T-helper 1 cell treated with Interleukin-12 subunit alpha and Interleukin-12 subunit beta and Interleukin-4 antibody, amounts not matched to agents 30 μg/mL and 1 μg/mL, for 36 hours (primary cell): ENCODE measurements at regions not wholly inside any gene's neighbourhood (a gene's known extent, or its start where the extent isn't known, plus 50 kb on each side); places are given as distances from the start of the nearest gene placed in this dataset.
"Not testable (repeated sequence)": the region's sequence is repeated elsewhere in the genome, so short reads cannot be mapped to it uniquely, and the experiment has no call there.

Source experiments
- H3K27ac Mint-ChIP-seq: one replicate; pipeline ENCODE4 v1.8.0; 2021; ENCODE audit warnings: mild to moderate bottlenecking, mixed read lengths
- H3K27me3 Mint-ChIP-seq: one replicate; pipeline ENCODE4 v1.8.0; 2021; ENCODE audit warnings: low read depth, mixed read lengths
- H3K36me3 Mint-ChIP-seq: one replicate; pipeline ENCODE4 v1.8.0; 2021; ENCODE audit warnings: low read depth, mixed read lengths
- H3K4me1 Mint-ChIP-seq: one replicate; pipeline ENCODE4 v1.8.0; 2021; ENCODE audit warnings: low read depth, mixed read lengths
- H3K4me3 Mint-ChIP-seq: one replicate; pipeline ENCODE4 v1.8.0; 2021; ENCODE audit warnings: mild to moderate bottlenecking, moderate library complexity, mixed read lengths
- H3K9me3 Mint-ChIP-seq: one replicate; pipeline ENCODE4 v1.8.0; 2021; ENCODE audit warnings: mixed read lengths

DNA sequence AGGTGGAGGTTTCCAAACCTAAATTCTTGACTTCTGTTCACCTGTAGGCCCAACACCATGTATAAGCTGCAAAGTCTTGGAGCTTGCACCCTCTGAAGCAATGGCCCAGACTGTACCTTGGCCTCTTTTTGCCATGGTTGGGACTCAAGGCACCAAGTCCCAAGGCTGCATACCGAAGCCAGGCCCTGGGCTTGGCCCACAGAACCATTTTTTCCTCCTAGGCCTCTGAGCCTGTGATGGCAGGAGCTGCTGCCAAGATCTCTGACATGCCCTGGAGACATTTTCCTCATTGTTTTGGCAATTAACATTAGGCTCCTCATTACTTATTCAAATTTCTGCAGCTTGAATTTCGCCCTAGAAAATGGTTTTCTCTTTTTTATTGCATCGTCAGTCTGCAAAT lies 297.9 kb downstream of the OXSM start:
- Mint-ChIP-seq H3K36me3 (no peaks in the 10 kb centered on the region), H3K27ac (no peak overlapping the region), H3K4me3 (no peak overlapping the region), H3K4me1 (no peaks in the 10 kb centered on the region), H3K27me3 (no peaks in the 10 kb centered on the region), H3K9me3 (peaks cover 31% of the 10 kb centered on the region)

DNA sequence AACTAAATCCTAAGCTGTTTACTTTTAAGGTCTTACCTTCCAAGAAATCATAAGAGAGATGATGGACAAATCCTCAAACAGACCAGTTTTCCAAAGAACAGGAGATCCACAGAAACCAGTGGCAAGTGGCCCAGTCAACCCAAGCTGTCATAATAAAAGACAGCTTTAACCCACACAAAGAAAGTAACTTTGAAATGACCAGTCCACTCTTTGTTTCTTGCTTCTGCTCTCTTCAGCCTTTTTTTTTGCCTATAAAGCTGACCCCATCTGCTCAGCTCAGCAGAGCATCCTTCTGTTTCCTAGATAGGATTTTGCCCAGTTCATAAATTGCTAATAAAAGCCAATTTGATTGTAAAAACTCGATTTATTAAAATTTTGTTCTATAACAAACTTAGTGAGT lies 299.4 kb downstream of the OXSM start:
- Mint-ChIP-seq H3K9me3 (peaks cover 34% of the 10 kb centered on the region), H3K4me3 (no peak overlapping the region), H3K36me3 (no peaks in the 10 kb centered on the region), H3K27ac (no peak overlapping the region), H3K4me1 (no peaks in the 10 kb centered on the region), H3K27me3 (no peaks in the 10 kb centered on the region)

DNA sequence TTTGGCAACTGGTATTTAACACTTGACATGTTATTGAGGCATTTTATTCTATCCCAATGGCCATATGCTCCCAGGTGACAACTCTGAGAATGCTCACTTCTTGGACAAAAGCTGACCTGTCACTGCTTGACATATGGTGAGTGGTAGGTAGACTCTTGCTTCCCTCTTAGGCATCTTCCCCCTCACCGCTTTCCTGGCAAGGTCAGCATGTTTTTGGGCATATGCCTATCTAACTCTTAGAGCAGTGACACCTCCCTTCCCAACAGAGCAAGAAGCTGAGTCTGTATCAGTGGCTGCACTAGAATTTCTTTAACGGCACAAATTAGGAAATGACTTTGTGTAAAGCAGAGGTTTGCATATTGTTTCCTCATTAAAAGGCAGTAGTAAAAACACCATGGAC lies 300.7 kb downstream of the OXSM start:
- Mint-ChIP-seq H3K4me1 (no peaks in the 10 kb centered on the region), H3K27me3 (no peaks in the 10 kb centered on the region), H3K9me3 (peaks cover 41% of the 10 kb centered on the region), H3K27ac (no peak overlapping the region), H3K4me3 (no peak overlapping the region), H3K36me3 (no peaks in the 10 kb centered on the region)

DNA sequence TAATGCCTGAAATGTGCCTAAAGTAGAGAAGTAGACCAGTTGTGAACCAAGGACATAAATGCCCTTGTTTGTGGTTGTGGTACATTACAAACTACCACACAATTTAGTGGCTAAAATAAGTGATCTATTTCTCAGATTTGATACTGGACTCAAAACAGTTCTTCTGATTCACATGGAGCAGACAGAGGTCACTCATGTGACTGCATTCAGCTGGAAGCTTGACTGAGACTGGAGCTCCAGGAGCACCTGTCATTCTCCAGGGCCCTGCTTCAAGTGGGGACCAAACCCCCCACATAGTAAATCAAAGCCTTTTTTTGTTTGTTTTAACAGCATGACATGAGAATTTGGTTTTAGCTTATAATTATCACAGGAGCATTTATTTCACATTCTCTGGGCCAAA lies 301.2 kb downstream of the OXSM start:
- Mint-ChIP-seq H3K9me3 (peaks cover 44% of the 10 kb centered on the region), H3K36me3 (no peaks in the 10 kb centered on the region), H3K4me1 (no peaks in the 10 kb centered on the region), H3K27me3 (no peaks in the 10 kb centered on the region), H3K27ac (no peak overlapping the region), H3K4me3 (no peak overlapping the region)

DNA sequence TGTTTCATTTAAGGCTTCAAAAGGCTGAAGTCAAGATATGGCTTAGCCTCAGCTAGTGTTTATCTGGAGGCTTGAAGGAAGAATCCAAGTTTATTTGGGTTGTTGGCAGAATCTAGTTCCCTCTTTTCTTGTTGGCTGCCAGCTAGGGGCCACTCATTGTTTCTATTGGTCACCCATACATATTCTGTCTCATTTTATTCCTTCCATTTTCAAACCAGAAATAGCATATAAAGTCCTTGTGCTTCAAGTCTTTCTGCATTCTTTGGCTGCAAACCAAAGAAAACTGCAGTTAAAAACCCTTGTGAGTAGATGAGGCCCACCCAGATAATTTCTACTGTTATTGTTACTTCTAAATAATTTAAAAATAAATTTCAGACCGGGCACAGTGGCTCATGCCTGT lies 301.7 kb downstream of the OXSM start:
- Mint-ChIP-seq H3K4me3 (no peak overlapping the region), H3K9me3 (peaks cover 44% of the 10 kb centered on the region), H3K27me3 (no peaks in the 10 kb centered on the region), H3K27ac (no peak overlapping the region), H3K36me3 (no peaks in the 10 kb centered on the region), H3K4me1 (no peaks in the 10 kb centered on the region)

DNA sequence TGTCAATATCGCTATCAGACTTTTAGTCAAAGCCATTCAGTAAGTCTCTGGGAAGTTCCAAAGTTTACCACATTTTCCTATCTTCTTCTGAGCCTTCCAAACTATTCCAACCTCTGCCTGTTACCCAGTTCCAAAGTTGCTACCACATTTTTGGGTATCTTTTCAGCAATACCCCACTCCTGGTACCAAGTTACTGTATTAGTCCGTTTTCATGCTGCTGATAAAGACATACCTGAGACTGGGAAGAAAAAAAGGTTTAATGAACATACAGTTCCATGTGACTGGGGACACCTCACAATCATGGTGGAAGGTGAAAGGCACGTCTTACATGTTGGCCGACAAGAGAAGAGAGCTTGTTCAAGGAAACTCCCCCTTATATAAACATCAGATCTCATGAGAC lies 307.2 kb downstream of the OXSM start:
- not testable (repeated sequence) for H3K27ac Mint-ChIP-seq, H3K27me3 Mint-ChIP-seq, H3K36me3 Mint-ChIP-seq, H3K4me3 Mint-ChIP-seq, H3K4me1 Mint-ChIP-seq
- H3K9me3 Mint-ChIP-seq = peaks cover 37% of the 10 kb centered on the region

DNA sequence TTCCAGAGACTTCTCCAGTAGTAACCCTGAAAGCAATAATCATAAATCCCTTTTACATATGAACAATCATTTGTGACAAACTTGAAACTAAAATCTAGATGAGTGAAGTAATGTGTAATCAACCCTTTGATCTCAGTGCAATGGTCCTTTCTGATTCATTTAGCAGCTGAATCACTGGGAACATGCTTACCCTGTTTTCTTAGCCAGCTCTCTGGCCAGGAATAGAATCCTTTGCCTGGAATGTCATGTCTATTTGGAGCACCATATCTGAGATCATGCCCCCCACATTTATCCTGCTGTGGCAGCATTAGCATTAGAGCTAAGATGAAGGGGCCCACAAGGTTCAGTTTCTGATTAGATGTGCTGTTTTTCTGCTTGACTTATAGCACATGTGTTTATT lies 309.8 kb downstream of the OXSM start:
- Mint-ChIP-seq H3K27me3 (no peaks in the 10 kb centered on the region), H3K9me3 (peaks cover 32% of the 10 kb centered on the region), H3K36me3 (no peaks in the 10 kb centered on the region), H3K4me1 (no peaks in the 10 kb centered on the region), H3K27ac (no peak overlapping the region), H3K4me3 (no peak overlapping the region)

DNA sequence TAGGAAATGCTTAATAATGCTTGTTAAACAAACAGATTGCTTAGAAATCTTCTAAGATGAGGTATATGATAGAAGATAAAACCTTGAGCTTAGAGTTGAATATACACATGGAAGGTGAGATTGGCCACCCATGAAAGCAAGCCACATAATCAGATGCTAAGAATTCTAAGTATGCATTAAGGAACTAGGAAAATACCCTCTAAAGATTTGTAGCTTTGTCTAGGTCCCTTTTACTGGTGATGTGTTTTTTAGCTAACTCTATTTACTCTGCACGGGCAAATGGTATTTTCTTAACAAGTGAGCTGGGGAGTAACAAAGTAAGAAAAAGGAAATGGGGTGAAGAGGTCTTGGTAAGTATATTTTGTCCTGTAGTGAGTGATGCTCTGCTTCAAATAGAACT lies 310.3 kb downstream of the OXSM start:
- H3K4me3 Mint-ChIP-seq = no peak overlapping the region
- no peaks in the 10 kb centered on the region for H3K27me3 Mint-ChIP-seq
- H3K9me3 Mint-ChIP-seq = peaks cover 29% of the 10 kb centered on the region
- no peaks in the 10 kb centered on the region for H3K36me3 Mint-ChIP-seq
- H3K4me1 Mint-ChIP-seq = no peaks in the 10 kb centered on the region
- no peak overlapping the region for H3K27ac Mint-ChIP-seq

DNA sequence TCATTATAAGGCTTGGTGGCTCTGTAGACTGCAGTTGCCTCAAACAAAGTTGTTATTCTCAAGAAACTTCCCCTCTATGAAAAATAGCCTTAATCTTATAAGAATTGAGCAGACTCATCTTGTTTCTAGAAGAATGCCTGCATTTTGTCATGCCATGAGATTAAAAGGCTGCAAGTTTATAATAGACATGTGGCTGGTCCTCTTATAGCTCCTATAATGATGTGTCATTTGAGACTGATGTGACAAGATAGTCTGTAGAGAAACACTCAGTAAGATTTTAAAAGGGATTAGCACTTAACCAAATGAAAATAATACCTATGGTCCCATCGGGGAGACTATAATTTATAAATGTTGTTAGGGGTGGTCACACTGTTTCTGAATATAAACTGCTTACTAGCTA lies 312.5 kb downstream of the OXSM start:
- no peak overlapping the region for H3K4me3 Mint-ChIP-seq
- no peaks in the 10 kb centered on the region for H3K27me3 Mint-ChIP-seq
- peaks cover 11% of the 10 kb centered on the region for H3K9me3 Mint-ChIP-seq
- H3K36me3 Mint-ChIP-seq = no peaks in the 10 kb centered on the region
- H3K4me1 Mint-ChIP-seq = no peaks in the 10 kb centered on the region
- H3K27ac Mint-ChIP-seq = no peak overlapping the region

DNA sequence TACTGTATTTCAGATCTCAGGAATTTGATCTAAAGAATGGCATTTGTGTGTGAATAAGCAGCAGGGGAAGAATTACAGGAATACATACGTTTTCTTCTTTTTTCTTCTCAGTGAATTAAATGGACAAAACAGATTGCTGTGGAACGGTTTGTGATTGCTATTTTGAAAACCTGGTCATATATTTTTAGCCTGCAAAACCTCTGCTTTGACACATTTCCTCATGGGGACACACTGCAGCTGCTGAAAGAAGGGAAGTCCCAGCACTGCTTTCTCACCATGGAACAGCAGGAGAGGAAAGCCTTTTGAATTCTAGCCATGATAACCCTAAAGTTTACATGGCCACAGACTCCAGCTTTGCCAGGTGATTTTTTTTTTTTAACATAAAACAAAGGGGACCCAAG lies 315.0 kb downstream of the OXSM start:
- Mint-ChIP-seq H3K27me3 (no peaks in the 10 kb centered on the region), H3K27ac (no peak overlapping the region), H3K36me3 (no peaks in the 10 kb centered on the region), H3K4me1 (no peaks in the 10 kb centered on the region), H3K4me3 (no peak overlapping the region), H3K9me3 (no peaks in the 10 kb centered on the region)

DNA sequence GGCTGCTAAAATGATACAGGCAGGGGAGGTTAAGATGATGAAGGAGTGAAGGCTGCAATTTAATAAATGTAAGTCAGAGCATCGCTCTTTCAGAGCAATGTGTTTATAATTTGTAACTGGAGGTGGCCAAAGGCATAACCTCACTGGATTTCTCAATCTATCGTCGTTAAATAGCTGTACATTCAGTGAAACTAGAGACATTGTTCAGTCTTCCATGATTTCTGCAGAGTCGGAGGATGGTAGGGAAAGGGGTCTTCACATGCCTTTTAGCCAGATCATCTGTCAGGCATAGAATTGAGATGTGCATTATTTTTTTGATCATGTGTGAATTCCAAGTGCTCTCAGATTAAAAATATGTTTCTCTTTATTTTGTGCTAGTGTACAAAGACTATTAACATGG lies 315.4 kb downstream of the OXSM start:
- no peaks in the 10 kb centered on the region for H3K9me3 Mint-ChIP-seq
- no peaks in the 10 kb centered on the region for H3K36me3 Mint-ChIP-seq
- H3K27me3 Mint-ChIP-seq = no peaks in the 10 kb centered on the region
- H3K27ac Mint-ChIP-seq = no peak overlapping the region
- H3K4me3 Mint-ChIP-seq = no peak overlapping the region
- H3K4me1 Mint-ChIP-seq = no peaks in the 10 kb centered on the region

DNA sequence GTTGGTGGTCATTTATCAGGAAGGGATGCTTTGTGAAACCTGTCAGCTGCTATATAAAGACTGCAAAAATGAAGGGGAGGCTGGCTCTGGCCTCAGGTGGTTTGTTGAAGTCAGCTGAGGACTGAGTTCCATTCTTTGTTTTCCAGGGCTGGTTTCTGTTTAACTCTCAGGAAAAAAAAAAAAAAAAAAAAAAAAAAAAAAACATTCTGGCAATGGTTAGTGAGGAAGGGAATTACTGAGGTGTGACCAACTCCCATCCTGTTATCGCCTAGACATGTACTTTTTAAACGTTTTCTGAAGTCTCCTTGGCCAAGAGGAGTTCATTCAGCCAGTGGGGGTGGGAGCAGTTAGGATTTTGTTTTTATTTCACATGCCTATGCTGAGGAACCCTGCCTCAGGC lies 316.3 kb downstream of the OXSM start:
- Mint-ChIP-seq H3K36me3 (no peaks in the 10 kb centered on the region), H3K9me3 (no peaks in the 10 kb centered on the region), H3K27me3 (no peaks in the 10 kb centered on the region), H3K4me3 (no peak overlapping the region), H3K4me1 (no peaks in the 10 kb centered on the region), H3K27ac (no peak overlapping the region)

DNA sequence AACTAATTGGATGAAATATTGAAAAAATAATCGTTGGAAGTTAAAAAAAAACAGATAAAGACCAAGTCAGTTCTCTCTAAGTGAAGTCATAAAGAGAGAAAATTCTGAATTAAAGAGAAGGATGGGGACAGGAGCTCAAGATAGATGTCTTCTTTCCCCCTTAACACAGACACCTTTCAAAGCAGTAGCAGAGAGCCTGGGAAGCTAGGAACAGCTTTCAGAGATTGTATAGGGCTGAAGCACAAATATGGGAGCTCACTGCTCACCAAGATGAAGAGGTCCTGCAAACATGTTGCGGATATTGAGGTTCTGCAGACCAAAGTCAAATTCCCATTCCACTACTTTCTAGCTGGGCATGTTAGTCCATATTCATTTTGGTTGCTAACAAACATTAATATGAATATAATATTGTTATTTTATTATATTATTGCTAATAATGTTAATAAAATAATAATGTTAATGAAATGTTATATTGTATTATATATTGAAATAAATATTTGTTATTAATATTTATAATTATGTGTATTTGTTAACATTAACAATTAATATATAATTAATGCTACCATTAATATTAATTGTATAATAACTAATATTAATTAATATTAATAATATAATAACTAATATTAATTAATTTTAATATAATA lies 319.1 kb downstream of the OXSM start:
- H3K36me3 Mint-ChIP-seq = no peaks in the 10 kb centered on the region
- no peak overlapping the region for H3K4me3 Mint-ChIP-seq
- H3K27me3 Mint-ChIP-seq = no peaks in the 10 kb centered on the region
- H3K4me1 Mint-ChIP-seq = no peaks in the 10 kb centered on the region
- H3K27ac Mint-ChIP-seq = no peak overlapping the region
- H3K9me3 Mint-ChIP-seq = no peaks in the 10 kb centered on the region

DNA sequence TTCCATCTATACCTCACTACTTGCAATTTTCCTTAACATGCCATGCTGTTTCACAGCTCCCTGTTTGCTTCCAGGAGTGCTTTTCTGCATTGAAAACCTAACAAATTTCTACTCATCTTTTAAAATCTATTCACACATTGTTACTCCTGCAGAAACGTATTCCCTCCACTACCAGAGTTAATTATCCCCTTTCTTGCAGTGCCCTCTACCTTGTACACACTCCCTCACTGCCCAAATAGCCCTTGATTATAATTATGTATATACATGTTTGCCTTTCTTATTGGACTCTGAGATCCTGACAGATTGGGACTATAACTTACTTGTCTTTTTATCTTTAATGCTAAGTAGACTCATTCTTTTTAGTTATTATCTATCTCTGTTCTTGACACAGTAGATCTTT lies 325.0 kb downstream of the OXSM start:
- Mint-ChIP-seq H3K4me3 (no peak overlapping the region), H3K9me3 (peaks cover 5% of the 10 kb centered on the region), H3K36me3 (no peaks in the 10 kb centered on the region), H3K4me1 (no peaks in the 10 kb centered on the region), H3K27ac (no peak overlapping the region), H3K27me3 (no peaks in the 10 kb centered on the region)

DNA sequence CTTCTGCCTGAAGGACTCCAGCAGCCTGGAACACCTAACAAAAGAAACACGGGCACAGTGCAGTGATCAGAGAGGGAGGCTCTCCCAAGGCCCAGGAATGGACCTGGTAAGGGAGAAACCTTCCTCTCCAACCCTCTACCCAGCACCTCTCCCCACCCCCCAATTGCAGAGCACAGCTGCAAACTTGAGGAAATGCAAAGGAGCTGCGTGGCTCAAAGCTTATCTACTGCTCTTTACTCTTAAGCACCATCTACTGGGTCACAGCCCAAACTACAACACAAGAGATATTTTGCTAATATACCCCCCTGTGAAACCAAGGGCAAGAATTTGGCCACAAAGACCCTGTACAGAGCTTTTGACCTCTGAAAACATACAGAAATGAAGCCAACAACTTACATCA lies 328.3 kb downstream of the OXSM start:
- Mint-ChIP-seq H3K4me1 (no peaks in the 10 kb centered on the region), H3K36me3 (no peaks in the 10 kb centered on the region), H3K4me3 (no peak overlapping the region), H3K9me3 (peaks cover 5% of the 10 kb centered on the region), H3K27me3 (no peaks in the 10 kb centered on the region), H3K27ac (no peak overlapping the region)

DNA sequence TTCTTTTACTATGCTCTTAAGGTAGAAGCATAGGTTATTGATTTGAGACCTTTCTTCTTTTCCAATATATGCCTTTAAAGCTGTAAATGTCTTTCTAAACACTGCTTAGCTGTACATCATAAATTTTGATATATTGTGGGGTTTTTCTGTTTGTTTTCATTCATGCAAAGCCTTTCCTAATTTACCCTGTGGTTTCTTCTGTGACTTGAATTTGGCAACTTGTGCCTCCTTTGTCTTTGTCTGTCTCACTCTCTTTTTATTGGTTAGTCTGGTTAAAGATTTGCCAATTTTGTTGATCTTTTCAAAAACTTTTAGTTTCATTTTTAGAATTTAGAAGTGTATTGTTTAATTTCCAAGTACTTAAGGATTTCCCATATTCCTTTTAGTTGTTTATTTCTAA lies 343.1 kb downstream of the OXSM start:
- Mint-ChIP-seq H3K4me1 (no peaks in the 10 kb centered on the region), H3K36me3 (no peaks in the 10 kb centered on the region), H3K4me3 (no peak overlapping the region)

More for the DNA sequence above, 343.1 kb downstream of the OXSM start:
- Mint-ChIP-seq H3K27me3 (no peaks in the 10 kb centered on the region), H3K27ac (no peak overlapping the region), H3K9me3 (peaks cover 8% of the 10 kb centered on the region)
